GM12891 (cell line): ENCODE measurements at regions not wholly inside any gene's neighbourhood (a gene's known extent, or its start where the extent isn't known, plus 50 kb on each side); places are given as distances from the start of the nearest gene placed in this dataset.

Source experiments
- PAX5 ChIP-seq: IDR thresholded peaks from 2 replicates; pipeline ENCODE4 v1.6.1; 2011; ENCODE audit warnings: low read length, moderate library complexity, mild to moderate bottlenecking; ENCODE audit not compliant: insufficient read depth, severe bottlenecking
- POLR2A ChIP-seq: IDR thresholded peaks from 2 replicates; pipeline ENCODE4 v1.6.1; 2011; ENCODE audit warnings: low read depth, low read length, control low read depth
- POLR2AphosphoS5 ChIP-seq: IDR thresholded peaks from 2 replicates; pipeline ENCODE4 v1.6.1; 2011; ENCODE audit warnings: low read depth, low read length, control low read depth
- SPI1 ChIP-seq: IDR thresholded peaks from 2 replicates; pipeline ENCODE4 v1.6.1; 2011; ENCODE audit warnings: low read depth, low read length, control low read depth
- TAF1 ChIP-seq: IDR thresholded peaks from 2 replicates; pipeline ENCODE4 v1.6.1; 2011; ENCODE audit warnings: low read depth, low read length, control low read depth

- TF ChIP-seq POLR2A (no peak), POLR2AphosphoS5 (no peak), TAF1 (no peak), SPI1 (no peak), PAX5 (no peak)
These were observed 73.8 kb upstream of the RTL6 start for GRCh38 chr22:44571566-44572413.
